ENCODE measurements at regions not wholly inside any gene's neighbourhood (a gene's known extent, or its start where the extent isn't known, plus 50 kb on each side); places are given as distances from the start of the nearest gene placed in this dataset.
"Not testable (repeated sequence)": the region's sequence is repeated elsewhere in the genome, so short reads cannot be mapped to it uniquely, and the experiment has no call there.

- H3K79me2 ChIP-seq (ENCODE audit: insufficient read depth, low read length); H3K36me3 ChIP-seq (ENCODE audit: insufficient read depth, low read length); H3K9me2 ChIP-seq (ENCODE audit: low read depth, low read length): not testable (repeated sequence)
These were observed 204.5 kb downstream of the CCT8L2 start for GRCh38 chr22:16388127-16388526.

GRCh38 chr22:16387543-16387942 lies 205.1 kb downstream of the CCT8L2 start:
- H3K27ac ChIP-seq (ENCODE audit: low read depth, low read length, poor library complexity, severe bottlenecking); H3K4me3 ChIP-seq (ENCODE audit: low read depth, low read length, poor library complexity, severe bottlenecking); H3K9me3 ChIP-seq (ENCODE audit: low read length); H3K9me2 ChIP-seq (ENCODE audit: low read depth, low read length); H3K4me1 ChIP-seq (ENCODE audit: insufficient read depth, low read length, severe bottlenecking); H3K79me2 ChIP-seq (ENCODE audit: insufficient read depth, low read length); H3F3A ChIP-seq (ENCODE audit: insufficient read depth, low read length); H3K36me3 ChIP-seq (ENCODE audit: insufficient read depth, low read length); H2AFZ ChIP-seq (ENCODE audit: low read length); H4K20me1 ChIP-seq (ENCODE audit: insufficient read depth, low read length); H3K9ac ChIP-seq (ENCODE audit: low read length); H3K4me2 ChIP-seq (ENCODE audit: low read length); H3K27me3 ChIP-seq (ENCODE audit: insufficient read depth, low read length): not testable (repeated sequence)

More at GRCh38 chr22:16388127-16388526, 204.5 kb downstream of the CCT8L2 start:
- H3K4me2 ChIP-seq (ENCODE audit: low read length); H3K27me3 ChIP-seq (ENCODE audit: insufficient read depth, low read length); H3K9ac ChIP-seq (ENCODE audit: low read length); H3K4me3 ChIP-seq (ENCODE audit: low read depth, low read length, poor library complexity, severe bottlenecking); H3K27ac ChIP-seq (ENCODE audit: low read depth, low read length, poor library complexity, severe bottlenecking); H3F3A ChIP-seq (ENCODE audit: insufficient read depth, low read length); H3K4me1 ChIP-seq (ENCODE audit: insufficient read depth, low read length, severe bottlenecking); H4K20me1 ChIP-seq (ENCODE audit: insufficient read depth, low read length); H2AFZ ChIP-seq (ENCODE audit: low read length); H3K9me3 ChIP-seq (ENCODE audit: low read length): not testable (repeated sequence)

GRCh38 chr22:16387088-16387487 lies 205.5 kb downstream of the CCT8L2 start:
- no peak overlapping the region for H3K4me3 ChIP-seq (ENCODE audit: low read depth, low read length, poor library complexity, severe bottlenecking)
- H3K9ac ChIP-seq (ENCODE audit: low read length): no peak overlapping the region
- H3K27me3 ChIP-seq (ENCODE audit: insufficient read depth, low read length): no peaks in the 10 kb centered on the region
- H2AFZ ChIP-seq (ENCODE audit: low read length): no peak overlapping the region
- no peaks in the 10 kb centered on the region for H3F3A ChIP-seq (ENCODE audit: insufficient read depth, low read length)
- no peaks in the 10 kb centered on the region for H3K79me2 ChIP-seq (ENCODE audit: insufficient read depth, low read length)
- no peaks in the 10 kb centered on the region for H3K9me2 ChIP-seq (ENCODE audit: low read depth, low read length)
- H3K4me2 ChIP-seq (ENCODE audit: low read length): no peak overlapping the region
- H4K20me1 ChIP-seq (ENCODE audit: insufficient read depth, low read length): no peaks in the 10 kb centered on the region
- no peaks in the 10 kb centered on the region for H3K4me1 ChIP-seq (ENCODE audit: insufficient read depth, low read length, severe bottlenecking)
- H3K27ac ChIP-seq (ENCODE audit: low read depth, low read length, poor library complexity, severe bottlenecking): no peak overlapping the region
- no peak for TF ChIP-seq CTCF (IDR thresholded peaks at IDR 0.05; ENCODE audit: low read length)
- TF ChIP-seq EZH2 (IDR thresholded peaks at IDR 0.05; ENCODE audit: borderline replicate concordance, low read length): no peak
- H3K36me3 ChIP-seq (ENCODE audit: insufficient read depth, low read length): no peaks in the 10 kb centered on the region
- H3K9me3 ChIP-seq (ENCODE audit: low read length): no peaks in the 10 kb centered on the region

GRCh38 chr22:16361328-16361727 lies 231.3 kb downstream of the CCT8L2 start:
- H3K79me2 ChIP-seq (ENCODE audit: insufficient read depth, low read length); H3K4me3 ChIP-seq (ENCODE audit: low read depth, low read length, poor library complexity, severe bottlenecking); H4K20me1 ChIP-seq (ENCODE audit: insufficient read depth, low read length); H3K9ac ChIP-seq (ENCODE audit: low read length); H2AFZ ChIP-seq (ENCODE audit: low read length); H3K4me2 ChIP-seq (ENCODE audit: low read length); H3K27ac ChIP-seq (ENCODE audit: low read depth, low read length, poor library complexity, severe bottlenecking); H3F3A ChIP-seq (ENCODE audit: insufficient read depth, low read length); H3K4me1 ChIP-seq (ENCODE audit: insufficient read depth, low read length, severe bottlenecking); H3K9me2 ChIP-seq (ENCODE audit: low read depth, low read length); H3K36me3 ChIP-seq (ENCODE audit: insufficient read depth, low read length); H3K27me3 ChIP-seq (ENCODE audit: insufficient read depth, low read length); H3K9me3 ChIP-seq (ENCODE audit: low read length): not testable (repeated sequence)

GRCh38 chr22:16352637-16353036 lies 240.0 kb downstream of the CCT8L2 start:
- not testable (repeated sequence) for H3F3A ChIP-seq (ENCODE audit: insufficient read depth, low read length); H3K4me3 ChIP-seq (ENCODE audit: low read depth, low read length, poor library complexity, severe bottlenecking); H3K4me2 ChIP-seq (ENCODE audit: low read length); H3K27ac ChIP-seq (ENCODE audit: low read depth, low read length, poor library complexity, severe bottlenecking); H4K20me1 ChIP-seq (ENCODE audit: insufficient read depth, low read length); H3K9me2 ChIP-seq (ENCODE audit: low read depth, low read length); H3K4me1 ChIP-seq (ENCODE audit: insufficient read depth, low read length, severe bottlenecking); H3K36me3 ChIP-seq (ENCODE audit: insufficient read depth, low read length); H3K9me3 ChIP-seq (ENCODE audit: low read length); H2AFZ ChIP-seq (ENCODE audit: low read length); H3K9ac ChIP-seq (ENCODE audit: low read length); H3K79me2 ChIP-seq (ENCODE audit: insufficient read depth, low read length); H3K27me3 ChIP-seq (ENCODE audit: insufficient read depth, low read length)

- not testable (repeated sequence) for H3K4me1 ChIP-seq (ENCODE audit: insufficient read depth, low read length, severe bottlenecking); H3F3A ChIP-seq (ENCODE audit: insufficient read depth, low read length); H4K20me1 ChIP-seq (ENCODE audit: insufficient read depth, low read length); H3K27ac ChIP-seq (ENCODE audit: low read depth, low read length, poor library complexity, severe bottlenecking); H3K9me2 ChIP-seq (ENCODE audit: low read depth, low read length); H3K79me2 ChIP-seq (ENCODE audit: insufficient read depth, low read length); H3K4me3 ChIP-seq (ENCODE audit: low read depth, low read length, poor library complexity, severe bottlenecking); H3K9me3 ChIP-seq (ENCODE audit: low read length); H2AFZ ChIP-seq (ENCODE audit: low read length); H3K27me3 ChIP-seq (ENCODE audit: insufficient read depth, low read length); H3K36me3 ChIP-seq (ENCODE audit: insufficient read depth, low read length); H3K9ac ChIP-seq (ENCODE audit: low read length); H3K4me2 ChIP-seq (ENCODE audit: low read length)
These were observed 245.5 kb downstream of the CCT8L2 start for GRCh38 chr22:16347083-16347482.

- not testable (repeated sequence) for H3K4me2 ChIP-seq (ENCODE audit: low read length); H3K4me1 ChIP-seq (ENCODE audit: insufficient read depth, low read length, severe bottlenecking); H3F3A ChIP-seq (ENCODE audit: insufficient read depth, low read length); H3K36me3 ChIP-seq (ENCODE audit: insufficient read depth, low read length); H3K27me3 ChIP-seq (ENCODE audit: insufficient read depth, low read length); H3K4me3 ChIP-seq (ENCODE audit: low read depth, low read length, poor library complexity, severe bottlenecking); H3K9me2 ChIP-seq (ENCODE audit: low read depth, low read length); H3K9ac ChIP-seq (ENCODE audit: low read length); H3K27ac ChIP-seq (ENCODE audit: low read depth, low read length, poor library complexity, severe bottlenecking); H3K9me3 ChIP-seq (ENCODE audit: low read length); H4K20me1 ChIP-seq (ENCODE audit: insufficient read depth, low read length); H3K79me2 ChIP-seq (ENCODE audit: insufficient read depth, low read length); H2AFZ ChIP-seq (ENCODE audit: low read length)
These were observed 277.0 kb downstream of the CCT8L2 start for GRCh38 chr22:16315565-16315964.

Data from OCI-LY1 (cell line).